Common myeloid progenitor, CD34-positive (primary cell): ENCODE measurements at regions not wholly inside any gene's neighbourhood (a gene's known extent, or its start where the extent isn't known, plus 50 kb on each side); places are given as distances from the start of the nearest gene placed in this dataset.

ENCODE experiments used
- CTCF ChIA-PET: fragments of 350-600 bp; sonication (Branson Sonifier 250); formaldehyde crosslinking; loops from one replicate; lab custom pipeline; 2021; ENCODE audit warnings: antibody characterized with exemption; lab: Charles Lee
- POLR2A ChIA-PET: fragments of 350-600 bp; sonication (Branson Sonifier 250); formaldehyde crosslinking; loops from one replicate; lab custom pipeline; 2021; ENCODE audit warnings: antibody characterized with exemption; lab: Charles Lee
- DNase-seq, 3 donors: peaks; one replicate each; pipeline versions ENCODE4 v3.0.0 to v3.0.0-alpha.2; 2013
- H3K27ac ChIP-seq, 2 experiments: 1 replicate in 1 of 2; 2 replicates in 1 of 2; pipeline ENCODE4 v1.7.0; 2013; ENCODE audit warnings: inconsistent platforms in 2 of 2, low read length in 2 of 2, mild to moderate bottlenecking in 2 of 2, low read depth in 1 of 2, moderate library complexity in 1 of 2; ENCODE audit not compliant: severe bottlenecking in 2 of 2, insufficient read depth in 1 of 2, poor library complexity in 1 of 2
- H3K27me3 ChIP-seq, 5 experiments: replicated peaks in 2 of 5; 1 replicate in 3 of 5; 2 replicates in 2 of 5; pipeline versions ENCODE4 v1.6.1 to v1.7.0; 2013; ENCODE audit warnings: low read length in 4 of 5, mild to moderate bottlenecking in 2 of 5, moderate library complexity in 2 of 5, inconsistent platforms in 1 of 5; ENCODE audit not compliant: insufficient read depth in 5 of 5, control insufficient read depth in 4 of 5
- H3K36me3 ChIP-seq, 4 experiments: 1 replicate in 2 of 4; 2 replicates in 2 of 4; pipeline versions ENCODE4 v1.6.1 to v1.7.0; 2013; ENCODE audit warnings: low read length in 3 of 4, control low read depth in 1 of 4, mild to moderate bottlenecking in 1 of 4; ENCODE audit not compliant: control insufficient read depth in 4 of 4, insufficient read depth in 4 of 4
- H3K4me1 ChIP-seq, 4 experiments: 1 replicate in 3 of 4; 2 replicates in 1 of 4; pipeline versions ENCODE4 v1.6.1 to v1.7.1; 2013; ENCODE audit warnings: low read length in 3 of 4, mild to moderate bottlenecking in 3 of 4, control low read depth in 1 of 4, inconsistent platforms in 1 of 4, moderate library complexity in 1 of 4; ENCODE audit not compliant: control insufficient read depth in 4 of 4, insufficient read depth in 4 of 4; ENCODE audit errors: control extremely low read depth in 1 of 4
- H3K4me3 ChIP-seq, 7 experiments: 1 replicate in 4 of 7; 2 replicates in 3 of 7; pipeline versions ENCODE4 v1.5.1 to v1.7.0; 2013; ENCODE audit warnings: mild to moderate bottlenecking in 7 of 7, low read length in 6 of 7, moderate library complexity in 6 of 7, inconsistent platforms in 2 of 7, low read depth in 2 of 7, control low read depth in 1 of 7; ENCODE audit not compliant: insufficient read depth in 4 of 7, control insufficient read depth in 1 of 7; ENCODE audit errors: extremely low read depth in 1 of 7
- H3K9me3 ChIP-seq, 5 experiments: 1 replicate in 4 of 5; 2 replicates in 1 of 5; pipeline versions ENCODE4 v1.6.1 to v1.7.1; 2013; ENCODE audit warnings: low read length in 4 of 5, mild to moderate bottlenecking in 2 of 5, inconsistent platforms in 1 of 5, low read depth in 1 of 5, moderate library complexity in 1 of 5; ENCODE audit not compliant: control insufficient read depth in 4 of 5, insufficient read depth in 2 of 5; ENCODE audit errors: control extremely low read depth in 1 of 5
- WGBS: methylation state at CpG from one replicate; pipeline ENCODE4 v1.1.5; 2013; ENCODE audit not compliant: insufficient coverage; 5-methylcytosine and 5-hydroxymethylcytosine counted together

GRCh38 chr16:85265810-85266209, 153.5 kb upstream of the CIBAR2 start:
- CTCF ChIA-PET: interaction anchor here (0.9 to 7.8 kb wide), 3 partner anchors 10 to 30 kb away, joined by 3 to 68 read pairs (median 44); no protein-coding TSS in a partner anchor
- POLR2A ChIA-PET: no interaction called here

GRCh38 chr16:85266857-85267256, 154.6 kb upstream of the CIBAR2 start:
- H3K27ac ChIP-seq: no peak overlapping the region
- DNase-seq: no peak
- peaks cover 0 to 13% (median 9%) of the 10 kb centered on the region in 4 experiments for H3K4me1 ChIP-seq
- H3K4me3 ChIP-seq: no peak overlapping the region
- H3K27me3 ChIP-seq: no peaks in the 10 kb centered on the region
- H3K36me3 ChIP-seq: no peaks in the 10 kb centered on the region
- ChIA-PET POLR2A (no interaction called here), CTCF (interaction anchor here (1.0 to 7.8 kb wide), 6 partner anchors 9 to 153 kb away, joined by 3 to 68 read pairs (median 5); no protein-coding TSS in a partner anchor)
- WGBS: 95% methylated on average over 17 of the region's 18 CpGs
- H3K9me3 ChIP-seq: no peaks in the 10 kb centered on the region

More at GRCh38 chr16:85265810-85266209, 153.5 kb upstream of the CIBAR2 start:
- Histone ChIP-seq H3K4me1 (peaks cover 0 to 23% (median 17%) of the 10 kb centered on the region in 4 experiments), H3K9me3 (no peaks in the 10 kb centered on the region), H3K4me3 (no peak overlapping the region), H3K27me3 (no peaks in the 10 kb centered on the region), H3K36me3 (no peaks in the 10 kb centered on the region), H3K27ac (no peak overlapping the region)
- no peak for DNase-seq
- WGBS: 100% methylated on average over 9 of the region's 11 CpGs

GRCh38 chr16:85267414-85267945, 155.2 kb upstream of the CIBAR2 start:
- Histone ChIP-seq H3K36me3 (no peaks in the 10 kb centered on the region), H3K27me3 (no peaks in the 10 kb centered on the region), H3K9me3 (no peaks in the 10 kb centered on the region), H3K4me1 (peaks cover 0 to 7% (median 3%) of the 10 kb centered on the region in 4 experiments), H3K27ac (no peak overlapping the region), H3K4me3 (no peak overlapping the region)
- no peak for DNase-seq
- 93% methylated on average over 7 of the region's 10 CpGs for WGBS
- POLR2A ChIA-PET: no interaction called here
- CTCF ChIA-PET: interaction anchor here (1.0 to 7.8 kb wide), 6 partner anchors 8 to 153 kb away, joined by 3 to 68 read pairs (median 5); no protein-coding TSS in a partner anchor

GRCh38 chr16:85269165-85269564, 156.9 kb upstream of the CIBAR2 start:
- ChIA-PET CTCF (no interaction called here), POLR2A (interaction anchor here (0.6 kb wide), 1 partner anchor 20 kb away, joined by 4 read pairs; no protein-coding TSS in a partner anchor)
- DNase-seq: no peak
- Histone ChIP-seq H3K4me1 (no peaks in the 10 kb centered on the region), H3K27me3 (no peaks in the 10 kb centered on the region), H3K27ac (no peak overlapping the region), H3K36me3 (no peaks in the 10 kb centered on the region), H3K9me3 (no peaks in the 10 kb centered on the region), H3K4me3 (no peak overlapping the region)
- WGBS: no CpG with 5 or more reads among the region's 9 CpGs

GRCh38 chr16:85270374-85270773, 158.1 kb upstream of the CIBAR2 start:
- WGBS: 96% methylated on average over 10 of the region's 13 CpGs
- no peaks in the 10 kb centered on the region for H3K36me3 ChIP-seq
- DNase-seq: no peak

GRCh38 chr16:85271198-85271597, 158.9 kb upstream of the CIBAR2 start:
- H3K9me3 ChIP-seq: no peaks in the 10 kb centered on the region
- H3K4me3 ChIP-seq: no peak overlapping the region
- ChIA-PET CTCF (interaction anchor here (0.8 to 1.5 kb wide), 3 partner anchors 14 to 157 kb away, joined by 3 to 4 read pairs (median 3); no protein-coding TSS in a partner anchor), POLR2A (no interaction called here)
- no peaks in the 10 kb centered on the region for H3K27me3 ChIP-seq
- no peaks in the 10 kb centered on the region for H3K36me3 ChIP-seq
- WGBS: 95% methylated on average over 5 of the region's 7 CpGs
- H3K27ac ChIP-seq: no peak overlapping the region
- DNase-seq: no peak
- no peaks in the 10 kb centered on the region for H3K4me1 ChIP-seq

More at GRCh38 chr16:85270374-85270773, 158.1 kb upstream of the CIBAR2 start:
- Histone ChIP-seq H3K27ac (no peak overlapping the region), H3K4me3 (no peak overlapping the region), H3K9me3 (no peaks in the 10 kb centered on the region), H3K27me3 (no peaks in the 10 kb centered on the region), H3K4me1 (no peaks in the 10 kb centered on the region)
- ChIA-PET CTCF (interaction anchor here (0.6 to 0.8 kb wide), 2 partner anchors 14 to 390 kb away, joined by 3 read pairs; no protein-coding TSS in a partner anchor), POLR2A (no interaction called here)

GRCh38 chr16:85273293-85273692, 161.0 kb upstream of the CIBAR2 start:
- H3K4me1 ChIP-seq: no peaks in the 10 kb centered on the region
- no peaks in the 10 kb centered on the region for H3K27me3 ChIP-seq
- POLR2A ChIA-PET: no interaction called here
- no peak overlapping the region for H3K4me3 ChIP-seq
- 94% methylated on average over 7 of the region's 7 CpGs for WGBS
- CTCF ChIA-PET: interaction anchor here (1.5 kb wide), 1 partner anchor 24 kb away, joined by 7 read pairs; no protein-coding TSS in a partner anchor
- no peak overlapping the region for H3K27ac ChIP-seq
- no peaks in the 10 kb centered on the region for H3K9me3 ChIP-seq
- H3K36me3 ChIP-seq: no peaks in the 10 kb centered on the region
- no peak for DNase-seq
